ENCODE measurements at regions not wholly inside any gene's neighbourhood (a gene's known extent, or its start where the extent isn't known, plus 50 kb on each side); places are given as distances from the start of the nearest gene placed in this dataset.

- TF ChIP-seq CTCF (conservative IDR thresholded peaks at IDR 0.05) (no peak), EZH2 (IDR thresholded peaks at IDR 0.05; ENCODE audit: low read depth) (no peak)
Measured at GRCh38 chr9:6078382-6079105, 63.1 kb upstream of the RANBP6 start.
